Progenitor cell of endocrine pancreas (in vitro differentiated cells): ENCODE measurements at regions not wholly inside any gene's neighbourhood (a gene's known extent, or its start where the extent isn't known, plus 50 kb on each side); places are given as distances from the start of the nearest gene placed in this dataset.

ENCODE experiments used
- DNase-seq: peaks from one replicate; pipeline ENCODE4 v3.0.0; 2021; ENCODE audit warnings: low spot score; ENCODE audit not compliant: unreplicated experiment
- H3K27ac Mint-ChIP-seq: 2 replicates; pipeline ENCODE4 v1.8.0; 2021; ENCODE audit warnings: mild to moderate bottlenecking, moderate library complexity, mixed read lengths
- H3K27me3 Mint-ChIP-seq: 2 replicates; pipeline ENCODE4 v1.8.0; 2021; ENCODE audit warnings: mixed read lengths
- H3K36me3 Mint-ChIP-seq: 2 replicates; pipeline ENCODE4 v1.8.0; 2022; ENCODE audit warnings: mixed read lengths; ENCODE audit not compliant: insufficient read depth
- H3K4me1 Mint-ChIP-seq: 2 replicates; pipeline ENCODE4 v1.8.0; 2021; ENCODE audit warnings: low read depth, mixed read lengths
- H3K4me3 Mint-ChIP-seq: 2 replicates; pipeline ENCODE4 v1.8.0; 2021; ENCODE audit warnings: low read depth, mild to moderate bottlenecking, moderate library complexity, mixed read lengths
- H3K9me3 Mint-ChIP-seq: 2 replicates; pipeline ENCODE4 v1.8.0; 2021; ENCODE audit warnings: low read depth, mixed read lengths
- CTCF ChIP-seq: fragments of 200-600 bp; sonication (generic); IDR thresholded peaks from one replicate; pipeline ENCODE4 v1.5.0; 2021; ENCODE audit warnings: antibody characterized with exemption, mild to moderate bottlenecking; ENCODE audit not compliant: unreplicated experiment

- Mint-ChIP-seq H3K4me3 (no peak overlapping the region), H3K9me3 (no peaks in the 10 kb centered on the region), H3K4me1 (peaks cover 28% of the 10 kb centered on the region), H3K36me3 (no peaks in the 10 kb centered on the region), H3K27ac (no peak overlapping the region), H3K27me3 (peaks cover 3% of the 10 kb centered on the region)
- DNase-seq: no peak
- TF ChIP-seq CTCF: no peak
These were observed 122.9 kb upstream of the AFDN start for GRCh38 chr6:167703781-167704180.

GRCh38 chr6:167704396-167704901 is 122.3 kb upstream of the AFDN start:
- Mint-ChIP-seq H3K27me3 (peaks cover 6% of the 10 kb centered on the region), H3K36me3 (no peaks in the 10 kb centered on the region), H3K4me3 (no peak overlapping the region), H3K9me3 (no peaks in the 10 kb centered on the region), H3K27ac (no peak overlapping the region), H3K4me1 (peaks cover 26% of the 10 kb centered on the region)
- no peak for TF ChIP-seq CTCF
- no peak for DNase-seq

GRCh38 chr6:167705211-167705750 is 121.4 kb upstream of the AFDN start:
- no peak for TF ChIP-seq CTCF
- peaks cover 7% of the 10 kb centered on the region for H3K27me3 Mint-ChIP-seq
- H3K4me1 Mint-ChIP-seq: peaks cover 18% of the 10 kb centered on the region
- H3K27ac Mint-ChIP-seq: no peak overlapping the region
- no peaks in the 10 kb centered on the region for H3K36me3 Mint-ChIP-seq
- no peaks in the 10 kb centered on the region for H3K9me3 Mint-ChIP-seq
- no peak overlapping the region for H3K4me3 Mint-ChIP-seq
- DNase-seq: no peak

- peaks cover 14% of the 10 kb centered on the region for H3K27me3 Mint-ChIP-seq
- no peak for TF ChIP-seq CTCF
- H3K36me3 Mint-ChIP-seq: no peaks in the 10 kb centered on the region
- no peak overlapping the region for H3K27ac Mint-ChIP-seq
- no peak for DNase-seq
- peaks cover 11% of the 10 kb centered on the region for H3K4me1 Mint-ChIP-seq
- H3K4me3 Mint-ChIP-seq: no peak overlapping the region
- H3K9me3 Mint-ChIP-seq: no peaks in the 10 kb centered on the region
These were observed 120.2 kb upstream of the AFDN start for GRCh38 chr6:167706313-167707109.

GRCh38 chr6:167707686-167708500 is 118.8 kb upstream of the AFDN start:
- no peak for TF ChIP-seq CTCF
- H3K27me3 Mint-ChIP-seq: peaks cover 19% of the 10 kb centered on the region
- H3K36me3 Mint-ChIP-seq: no peaks in the 10 kb centered on the region
- DNase-seq: no peak
- no peak overlapping the region for H3K4me3 Mint-ChIP-seq
- no peak overlapping the region for H3K27ac Mint-ChIP-seq
- H3K4me1 Mint-ChIP-seq: peaks cover 10% of the 10 kb centered on the region
- no peaks in the 10 kb centered on the region for H3K9me3 Mint-ChIP-seq
